ENCODE measurements at regions not wholly inside any gene's neighbourhood (a gene's known extent, or its start where the extent isn't known, plus 50 kb on each side); places are given as distances from the start of the nearest gene placed in this dataset.

DNA sequence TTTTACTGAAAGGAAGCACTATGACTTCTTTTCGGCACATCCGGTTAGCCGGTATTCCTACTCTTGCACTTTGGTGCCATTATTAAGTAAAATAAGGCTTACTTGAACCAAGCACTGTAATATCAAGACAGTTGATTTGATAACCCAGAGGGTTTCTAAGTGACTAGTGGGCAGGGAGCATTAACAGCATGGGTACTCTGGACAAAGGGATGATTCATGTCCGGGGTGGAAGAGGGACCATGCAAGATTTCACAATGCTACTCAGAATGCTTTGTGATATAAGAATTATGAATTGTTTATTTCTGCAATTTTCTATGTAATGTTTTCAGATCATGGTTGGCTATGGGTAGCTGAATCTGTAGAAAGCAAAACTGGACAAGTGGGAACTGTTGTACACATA lies 282.1 kb downstream of the TDRD3 start:
- H3K9me2 ChIP-seq (replicated peaks; ENCODE audit: control insufficient read depth, low read length), result no peaks in the 10 kb centered on the region
- no peak overlapping the region for H3K27ac ChIP-seq (ENCODE audit: low read depth, low read length)
- no peak overlapping the region for H3K4me2 ChIP-seq (ENCODE audit: low read length)
- H3K79me2 ChIP-seq (ENCODE audit: control insufficient read depth, low read length), result no peaks in the 10 kb centered on the region
- H4K20me1 ChIP-seq (ENCODE audit: control insufficient read depth, insufficient read depth, low read depth, low read length), result no peaks in the 10 kb centered on the region
- no peaks in the 10 kb centered on the region for H3K36me3 ChIP-seq (ENCODE audit: control insufficient read depth, low read length)
- no peaks in the 10 kb centered on the region for H3K4me1 ChIP-seq (ENCODE audit: control insufficient read depth, low read length)
- TF ChIP-seq, protein P1, sequence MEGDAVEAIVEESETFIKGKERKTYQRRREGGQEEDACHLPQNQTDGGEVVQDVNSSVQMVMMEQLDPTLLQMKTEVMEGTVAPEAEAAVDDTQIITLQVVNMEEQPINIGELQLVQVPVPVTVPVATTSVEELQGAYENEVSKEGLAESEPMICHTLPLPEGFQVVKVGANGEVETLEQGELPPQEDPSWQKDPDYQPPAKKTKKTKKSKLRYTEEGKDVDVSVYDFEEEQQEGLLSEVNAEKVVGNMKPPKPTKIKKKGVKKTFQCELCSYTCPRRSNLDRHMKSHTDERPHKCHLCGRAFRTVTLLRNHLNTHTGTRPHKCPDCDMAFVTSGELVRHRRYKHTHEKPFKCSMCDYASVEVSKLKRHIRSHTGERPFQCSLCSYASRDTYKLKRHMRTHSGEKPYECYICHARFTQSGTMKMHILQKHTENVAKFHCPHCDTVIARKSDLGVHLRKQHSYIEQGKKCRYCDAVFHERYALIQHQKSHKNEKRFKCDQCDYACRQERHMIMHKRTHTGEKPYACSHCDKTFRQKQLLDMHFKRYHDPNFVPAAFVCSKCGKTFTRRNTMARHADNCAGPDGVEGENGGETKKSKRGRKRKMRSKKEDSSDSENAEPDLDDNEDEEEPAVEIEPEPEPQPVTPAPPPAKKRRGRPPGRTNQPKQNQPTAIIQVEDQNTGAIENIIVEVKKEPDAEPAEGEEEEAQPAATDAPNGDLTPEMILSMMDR (IDR thresholded peaks at IDR 0.05; ENCODE audit: low read depth, low read length, poor library complexity, severe bottlenecking), result no peak
- TF ChIP-seq EZH2phosphoT487 (IDR thresholded peaks at IDR 0.05; ENCODE audit: borderline replicate concordance, low read length), result no peak
- H3K9me3 ChIP-seq (ENCODE audit: control insufficient read depth, insufficient read depth, low read length), result no peaks in the 10 kb centered on the region
- no peak overlapping the region for H3K4me3 ChIP-seq (ENCODE audit: low read length)
- no peaks in the 10 kb centered on the region for H3F3A ChIP-seq (ENCODE audit: control insufficient read depth, insufficient read depth)
- no peaks in the 10 kb centered on the region for H3K27me3 ChIP-seq (ENCODE audit: control insufficient read depth, low read length)

GRCh38 chr13:60671386-60671785 lies 274.4 kb downstream of the TDRD3 start:
- no peaks in the 10 kb centered on the region for H3F3A ChIP-seq (ENCODE audit: control insufficient read depth, insufficient read depth)
- H3K4me1 ChIP-seq (ENCODE audit: control insufficient read depth, low read length), result no peaks in the 10 kb centered on the region
- no peaks in the 10 kb centered on the region for H4K20me1 ChIP-seq (ENCODE audit: control insufficient read depth, insufficient read depth, low read depth, low read length)
- no peaks in the 10 kb centered on the region for H3K79me2 ChIP-seq (ENCODE audit: control insufficient read depth, low read length)
- H3K27me3 ChIP-seq (ENCODE audit: control insufficient read depth, low read length), result no peaks in the 10 kb centered on the region
- no peak for TF ChIP-seq EZH2phosphoT487 (IDR thresholded peaks at IDR 0.05; ENCODE audit: borderline replicate concordance, low read length)
- TF ChIP-seq, protein P1 (IDR thresholded peaks at IDR 0.05; ENCODE audit: low read depth, low read length, poor library complexity, severe bottlenecking), result no peak
- H3K27ac ChIP-seq (ENCODE audit: low read depth, low read length), result no peak overlapping the region
- H3K36me3 ChIP-seq (ENCODE audit: control insufficient read depth, low read length), result no peaks in the 10 kb centered on the region
- no peaks in the 10 kb centered on the region for H3K9me2 ChIP-seq (replicated peaks; ENCODE audit: control insufficient read depth, low read length)
- H3K4me3 ChIP-seq (ENCODE audit: low read length), result no peak overlapping the region
- no peaks in the 10 kb centered on the region for H3K9me3 ChIP-seq (ENCODE audit: control insufficient read depth, insufficient read depth, low read length)
- no peak overlapping the region for H3K4me2 ChIP-seq (ENCODE audit: low read length)

DNA sequence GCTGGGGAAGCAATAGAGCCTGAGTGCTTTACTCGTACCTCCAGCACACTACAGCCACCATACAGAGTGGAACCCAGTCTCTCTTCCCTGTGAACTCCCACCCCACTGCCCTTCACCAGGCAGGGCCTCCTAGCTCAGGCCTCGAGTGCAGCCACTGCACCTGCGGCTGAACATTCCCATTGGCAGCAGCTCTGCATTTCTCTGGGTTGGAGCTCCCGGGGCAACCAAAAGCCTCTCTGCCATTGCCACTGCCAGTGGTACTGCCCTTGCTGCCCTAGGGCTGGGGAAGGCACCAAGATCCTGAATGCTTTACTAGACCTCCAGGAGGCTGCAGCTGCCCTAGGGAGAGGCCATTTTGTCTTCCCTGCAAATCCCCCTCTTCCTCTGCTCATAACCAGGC lies 266.8 kb downstream of the TDRD3 start:
- Histone ChIP-seq H3K4me1 (ENCODE audit: control insufficient read depth, low read length) (peaks cover 6% of the 10 kb centered on the region; the same call in 1 of the 2 replicates), H3K27ac (ENCODE audit: low read depth, low read length) (no peak overlapping the region), H3K4me3 (ENCODE audit: low read length) (no peak overlapping the region), H3K36me3 (ENCODE audit: control insufficient read depth, low read length) (no peaks in the 10 kb centered on the region), H3K79me2 (ENCODE audit: control insufficient read depth, low read length) (no peaks in the 10 kb centered on the region), H3K27me3 (ENCODE audit: control insufficient read depth, low read length) (no peaks in the 10 kb centered on the region), H4K20me1 (ENCODE audit: control insufficient read depth, insufficient read depth, low read depth, low read length) (no peaks in the 10 kb centered on the region), H3K4me2 (ENCODE audit: low read length) (no peak overlapping the region), H3K9me3 (ENCODE audit: control insufficient read depth, insufficient read depth, low read length) (no peaks in the 10 kb centered on the region), H3K9me2 (replicated peaks; ENCODE audit: control insufficient read depth, low read length) (no peaks in the 10 kb centered on the region), H3F3A (ENCODE audit: control insufficient read depth, insufficient read depth) (no peaks in the 10 kb centered on the region)
- no peak for TF ChIP-seq EZH2phosphoT487 (IDR thresholded peaks at IDR 0.05; ENCODE audit: borderline replicate concordance, low read length)
- TF ChIP-seq, protein P1 (IDR thresholded peaks at IDR 0.05; ENCODE audit: low read depth, low read length, poor library complexity, severe bottlenecking), result no peak

GRCh38 chr13:60662595-60662994 lies 265.6 kb downstream of the TDRD3 start:
- H3K9me3 ChIP-seq (ENCODE audit: control insufficient read depth, insufficient read depth, low read length), result no peaks in the 10 kb centered on the region
- H3K79me2 ChIP-seq (ENCODE audit: control insufficient read depth, low read length), result no peaks in the 10 kb centered on the region
- no peaks in the 10 kb centered on the region for H3K9me2 ChIP-seq (replicated peaks; ENCODE audit: control insufficient read depth, low read length)
- no peak overlapping the region for H3K4me2 ChIP-seq (ENCODE audit: low read length)
- H3K4me1 ChIP-seq (ENCODE audit: control insufficient read depth, low read length), result peaks cover 6% of the 10 kb centered on the region; the same call in 1 of the 2 replicates
- TF ChIP-seq, protein P1 (IDR thresholded peaks at IDR 0.05; ENCODE audit: low read depth, low read length, poor library complexity, severe bottlenecking), result no peak
- no peak for TF ChIP-seq EZH2phosphoT487 (IDR thresholded peaks at IDR 0.05; ENCODE audit: borderline replicate concordance, low read length)
- H3K27ac ChIP-seq (ENCODE audit: low read depth, low read length), result no peak overlapping the region
- no peaks in the 10 kb centered on the region for H4K20me1 ChIP-seq (ENCODE audit: control insufficient read depth, insufficient read depth, low read depth, low read length)
- no peaks in the 10 kb centered on the region for H3K36me3 ChIP-seq (ENCODE audit: control insufficient read depth, low read length)
- no peaks in the 10 kb centered on the region for H3K27me3 ChIP-seq (ENCODE audit: control insufficient read depth, low read length)
- H3F3A ChIP-seq (ENCODE audit: control insufficient read depth, insufficient read depth), result no peaks in the 10 kb centered on the region
- no peak overlapping the region for H3K4me3 ChIP-seq (ENCODE audit: low read length)

Measured in DOHH2 (cell line).